Mononuclear cell (primary cell): ENCODE measurements at regions not wholly inside any gene's neighbourhood (a gene's known extent, or its start where the extent isn't known, plus 50 kb on each side); places are given as distances from the start of the nearest gene placed in this dataset.

Source experiments
- H3K27me3 ChIP-seq: 2 replicates; pipeline ENCODE4 v1.6.0; 2011; ENCODE audit warnings: low read length, control low read depth; ENCODE audit not compliant: insufficient read depth
- H3K4me1 ChIP-seq: 2 replicates; pipeline ENCODE4 v1.5.1; 2011; ENCODE audit warnings: mild to moderate bottlenecking, low read length, control low read depth; ENCODE audit not compliant: insufficient read depth
- H3K4me3 ChIP-seq: 2 replicates; pipeline ENCODE4 v1.5.1; 2011; ENCODE audit warnings: mild to moderate bottlenecking, low read length, moderate library complexity
- H3K9me3 ChIP-seq: 2 replicates; pipeline ENCODE4 v1.5.1; 2011; ENCODE audit warnings: low read depth, mild to moderate bottlenecking, control low read depth, low read length

DNA sequence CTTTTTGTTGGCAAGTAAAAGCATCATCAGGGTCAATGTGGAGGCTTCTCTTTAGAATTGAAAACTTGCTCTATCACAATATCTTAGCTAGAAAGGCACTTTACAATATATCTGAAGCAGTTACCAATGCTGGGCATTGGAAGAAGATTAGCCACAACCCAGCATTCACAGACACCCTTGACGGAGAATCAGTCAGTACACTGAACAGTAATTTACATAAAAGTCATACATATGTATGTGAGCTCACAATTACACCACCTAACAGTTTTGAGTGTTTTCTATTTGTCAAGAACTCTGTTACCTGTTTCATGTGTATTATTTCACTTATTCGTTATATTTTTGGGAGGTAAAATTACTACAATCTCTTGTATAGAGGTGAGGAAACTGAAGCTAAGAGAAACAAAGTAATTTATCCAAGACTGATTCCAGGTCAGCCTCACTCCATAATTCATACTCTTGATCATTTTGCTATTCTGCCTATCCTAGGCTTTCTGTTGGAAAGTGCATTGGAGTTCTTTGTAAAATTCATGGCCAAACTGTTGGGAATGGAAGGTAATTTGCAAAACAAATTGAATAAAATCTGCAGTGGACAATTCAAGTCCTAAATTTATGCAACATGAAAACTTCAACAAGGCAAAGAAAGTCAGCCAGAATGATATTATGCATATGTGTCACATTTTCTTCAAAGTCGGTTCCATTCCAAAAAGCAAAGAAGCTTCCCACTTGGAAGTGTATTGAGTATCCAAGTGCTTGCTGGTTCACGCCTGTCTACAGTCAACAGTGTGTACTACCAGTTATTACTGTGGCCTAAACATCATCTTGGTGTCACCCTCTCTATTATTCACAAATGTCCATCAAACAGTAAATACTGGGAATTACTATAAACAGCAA is 223.7 kb upstream of the SEMA6D start:
- H3K27me3 ChIP-seq = no peaks in the 10 kb centered on the region
- no peak overlapping the region for H3K4me3 ChIP-seq
- no peaks in the 10 kb centered on the region for H3K4me1 ChIP-seq
- no peaks in the 10 kb centered on the region for H3K9me3 ChIP-seq

DNA sequence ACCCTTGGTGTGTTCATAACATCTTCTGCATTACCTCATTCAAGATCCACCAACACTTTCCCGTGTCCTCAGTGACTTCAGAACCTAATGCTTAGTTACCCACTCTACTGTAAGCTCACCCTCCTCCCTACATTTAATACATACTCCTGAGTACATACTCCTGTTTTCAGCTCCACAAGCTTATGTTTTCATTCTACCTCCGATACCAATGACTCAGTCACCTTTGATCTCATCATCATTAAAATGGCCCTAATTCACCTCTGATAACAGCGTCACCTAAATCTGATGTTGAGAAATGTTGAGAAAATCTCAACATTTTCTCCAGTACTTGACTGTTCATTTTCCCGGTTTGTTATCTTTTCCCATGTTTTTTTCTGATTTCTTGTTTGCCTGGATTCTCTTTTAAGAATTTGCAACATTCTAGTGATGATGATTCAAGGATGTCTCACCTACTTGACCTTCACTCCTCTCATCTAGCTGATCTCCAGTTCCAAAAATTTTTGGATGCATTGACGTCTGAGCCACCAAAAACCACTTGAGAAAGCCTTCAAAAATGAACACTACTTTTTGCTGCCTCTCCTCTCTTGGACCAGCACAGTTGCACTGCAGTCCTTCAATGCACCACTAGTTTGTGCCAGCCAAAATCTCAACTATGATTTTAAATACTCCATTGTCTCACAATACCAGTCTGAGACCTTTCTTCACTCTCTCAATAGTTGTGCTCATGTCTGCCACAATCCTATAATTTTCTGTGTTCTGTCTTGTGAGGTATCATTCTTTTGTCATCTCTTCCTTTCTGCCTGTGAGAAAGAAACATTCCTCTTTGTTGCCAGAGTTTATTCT is 220.7 kb upstream of the SEMA6D start:
- Histone ChIP-seq H3K4me3 (no peak overlapping the region), H3K27me3 (peaks cover 12% of the 10 kb centered on the region), H3K4me1 (no peaks in the 10 kb centered on the region), H3K9me3 (no peaks in the 10 kb centered on the region)

DNA sequence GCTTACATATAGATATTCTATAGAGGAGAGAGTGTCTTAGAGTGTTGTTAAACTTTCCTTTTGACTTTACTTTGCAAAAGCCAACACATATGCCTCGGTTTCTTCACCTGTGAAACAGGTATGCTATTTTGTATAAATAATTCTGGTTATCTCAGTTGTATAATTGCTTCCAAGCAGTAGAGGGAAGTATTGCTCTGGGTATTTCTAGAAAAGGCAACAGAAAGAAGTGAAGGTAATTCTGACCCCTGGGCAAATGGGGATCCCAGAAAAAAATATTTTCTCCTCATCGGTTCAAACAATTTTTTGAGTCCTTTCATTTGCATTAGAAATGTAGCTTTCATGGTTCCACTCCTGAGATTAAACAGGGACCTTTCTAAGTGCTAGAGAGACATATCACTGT is 216.5 kb upstream of the SEMA6D start:
- Histone ChIP-seq H3K27me3 (peaks cover 12% of the 10 kb centered on the region), H3K4me3 (no peak overlapping the region), H3K9me3 (no peaks in the 10 kb centered on the region), H3K4me1 (peaks cover 17% of the 10 kb centered on the region)

DNA sequence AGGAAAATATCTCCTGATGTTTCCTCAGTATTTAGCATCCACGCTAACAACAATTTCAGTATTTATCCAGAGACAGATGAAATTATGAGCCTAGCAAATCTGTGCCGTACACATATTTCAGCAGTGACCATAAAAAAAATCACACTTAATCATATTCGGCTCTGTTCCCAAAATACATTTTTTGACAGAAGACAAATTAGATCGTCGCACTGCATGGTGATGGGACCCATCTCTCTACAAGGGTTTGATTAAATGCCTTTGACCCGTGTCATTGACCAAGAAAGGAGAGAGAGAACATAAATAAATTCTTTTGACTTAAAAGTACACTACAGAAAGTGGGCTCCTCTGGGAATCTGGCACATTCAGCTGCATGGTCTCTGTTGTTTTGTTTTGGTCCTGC is 215.3 kb upstream of the SEMA6D start:
- peaks cover 12% of the 10 kb centered on the region for H3K27me3 ChIP-seq
- H3K4me1 ChIP-seq = peaks cover 22% of the 10 kb centered on the region
- H3K9me3 ChIP-seq = no peaks in the 10 kb centered on the region
- no peak overlapping the region for H3K4me3 ChIP-seq

DNA sequence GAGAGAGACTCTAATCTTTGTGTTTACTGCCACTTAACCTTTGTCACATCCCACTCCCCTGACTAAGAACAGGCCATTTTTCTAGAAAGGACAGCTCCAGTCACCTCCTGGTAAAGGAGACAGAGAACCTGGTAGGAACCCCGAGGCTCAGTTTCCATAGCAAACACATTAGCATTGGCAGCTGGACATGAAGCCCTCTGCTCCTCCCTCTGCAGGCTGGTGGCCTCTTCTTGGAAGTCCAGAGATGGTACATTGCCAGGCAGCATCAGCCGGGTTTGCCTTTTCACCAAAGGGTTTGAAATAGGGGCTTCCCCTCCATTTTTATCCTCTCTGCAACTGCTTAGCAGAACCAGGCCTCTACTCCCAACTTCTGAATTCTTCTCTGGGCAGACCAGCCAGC is 213.4 kb upstream of the SEMA6D start:
- Histone ChIP-seq H3K4me1 (peaks cover 22% of the 10 kb centered on the region), H3K27me3 (peaks cover 16% of the 10 kb centered on the region), H3K4me3 (no peak overlapping the region)

DNA sequence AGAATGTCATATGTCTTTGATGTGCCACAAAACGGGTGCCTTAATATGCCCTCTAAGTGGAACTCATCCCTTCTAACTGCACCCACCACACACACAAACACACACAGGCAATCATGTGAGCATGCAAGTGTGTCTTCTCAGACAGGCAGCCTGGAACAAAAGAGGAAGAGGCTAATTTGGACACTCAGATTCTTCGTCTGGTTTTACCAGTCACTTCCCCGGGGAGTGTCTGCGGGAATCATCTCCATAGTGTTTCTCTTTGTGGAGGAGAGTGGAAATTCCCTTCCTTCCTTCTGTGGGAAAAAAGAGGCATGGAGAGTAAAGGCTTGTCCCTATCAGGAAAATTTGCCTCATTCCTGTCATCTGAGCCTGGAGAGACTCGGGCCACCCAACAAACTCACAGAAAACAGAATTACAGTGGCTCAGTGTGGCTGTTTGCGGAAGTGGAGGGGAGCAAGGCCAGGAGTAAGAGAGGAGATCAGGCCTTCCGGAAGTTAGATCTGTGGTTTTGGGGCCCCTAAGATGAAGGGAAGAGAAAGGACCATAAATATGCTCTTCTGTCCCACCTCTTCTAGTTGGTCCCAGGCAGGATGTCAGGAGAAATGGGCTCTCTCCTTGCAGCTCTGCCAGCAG is 212.6 kb upstream of the SEMA6D start:
- peaks cover 19% of the 10 kb centered on the region for H3K27me3 ChIP-seq
- H3K4me3 ChIP-seq = no peak overlapping the region
- H3K4me1 ChIP-seq = peaks cover 22% of the 10 kb centered on the region
- no peaks in the 10 kb centered on the region for H3K9me3 ChIP-seq

More for the DNA sequence above, 213.4 kb upstream of the SEMA6D start:
- H3K9me3 ChIP-seq = no peaks in the 10 kb centered on the region

DNA sequence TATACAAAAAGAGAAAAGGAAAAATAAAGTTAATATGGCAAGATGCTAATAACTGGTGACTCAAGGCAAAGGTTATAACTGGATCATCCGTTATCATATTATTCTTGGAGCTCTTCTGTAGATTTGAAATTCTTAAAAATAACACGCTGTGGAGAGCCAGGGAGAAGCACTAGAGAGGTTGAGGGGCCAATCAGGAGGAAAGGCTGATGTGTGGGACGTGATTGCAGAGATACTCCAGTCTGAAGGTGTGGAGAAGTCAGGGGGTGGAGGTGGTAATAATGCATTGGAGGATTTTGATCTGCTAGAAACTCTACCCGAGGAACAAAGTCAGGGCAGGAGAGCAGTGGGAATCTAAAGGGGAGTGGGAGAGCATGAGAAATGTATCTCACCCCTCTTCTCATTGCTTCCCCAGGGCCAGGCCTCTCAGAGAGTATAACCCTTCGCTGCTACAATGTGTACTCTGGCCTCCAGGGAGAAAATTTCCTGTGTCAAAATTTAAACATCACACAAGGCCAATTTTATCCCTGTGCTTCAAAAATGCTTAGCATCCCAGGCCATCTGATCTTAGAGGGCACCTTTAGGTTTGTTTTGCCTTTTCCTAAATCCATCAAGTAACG is 211.5 kb upstream of the SEMA6D start:
- Histone ChIP-seq H3K9me3 (no peaks in the 10 kb centered on the region), H3K4me1 (peaks cover 22% of the 10 kb centered on the region), H3K27me3 (peaks cover 16% of the 10 kb centered on the region)

DNA sequence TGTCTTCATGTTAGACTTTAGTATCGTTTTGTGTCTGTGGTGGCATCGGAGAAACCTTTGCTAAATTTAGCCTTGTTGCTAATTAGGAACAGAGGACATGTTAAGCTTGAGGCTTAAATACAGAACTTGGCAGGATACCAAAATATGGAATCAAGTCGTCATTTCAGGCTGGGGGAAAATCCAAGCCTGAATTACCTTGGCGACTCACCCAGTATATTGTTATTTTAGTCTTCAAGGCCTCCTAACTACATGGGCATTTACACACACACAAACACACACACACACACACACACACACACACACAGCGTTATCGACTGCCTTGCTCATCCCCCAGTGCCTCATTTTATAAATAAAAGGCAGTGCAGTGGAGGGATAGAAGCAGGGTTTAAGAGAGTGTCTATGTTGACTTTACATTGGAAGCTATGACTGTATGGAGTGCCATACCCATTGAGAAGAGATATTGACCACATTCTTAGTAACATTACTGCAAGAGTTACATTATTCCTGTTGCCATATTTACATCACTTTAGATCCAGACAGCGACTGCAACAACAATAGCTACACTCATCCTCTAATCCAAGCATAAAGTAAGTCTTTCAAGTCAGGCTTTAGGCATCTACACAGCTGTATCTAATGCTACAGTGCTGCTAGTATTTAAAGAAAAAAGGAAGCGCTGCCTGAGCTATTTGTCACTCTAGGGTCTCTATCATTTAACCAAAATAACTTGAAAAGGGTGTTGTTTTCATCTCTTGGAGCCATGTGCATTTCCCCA is 210.8 kb upstream of the SEMA6D start:
- H3K9me3 ChIP-seq = no peaks in the 10 kb centered on the region
- peaks cover 11% of the 10 kb centered on the region for H3K27me3 ChIP-seq
- peaks cover 22% of the 10 kb centered on the region for H3K4me1 ChIP-seq
- H3K4me3 ChIP-seq = no peak overlapping the region

More for the DNA sequence above, 211.5 kb upstream of the SEMA6D start:
- no peak overlapping the region for H3K4me3 ChIP-seq

DNA sequence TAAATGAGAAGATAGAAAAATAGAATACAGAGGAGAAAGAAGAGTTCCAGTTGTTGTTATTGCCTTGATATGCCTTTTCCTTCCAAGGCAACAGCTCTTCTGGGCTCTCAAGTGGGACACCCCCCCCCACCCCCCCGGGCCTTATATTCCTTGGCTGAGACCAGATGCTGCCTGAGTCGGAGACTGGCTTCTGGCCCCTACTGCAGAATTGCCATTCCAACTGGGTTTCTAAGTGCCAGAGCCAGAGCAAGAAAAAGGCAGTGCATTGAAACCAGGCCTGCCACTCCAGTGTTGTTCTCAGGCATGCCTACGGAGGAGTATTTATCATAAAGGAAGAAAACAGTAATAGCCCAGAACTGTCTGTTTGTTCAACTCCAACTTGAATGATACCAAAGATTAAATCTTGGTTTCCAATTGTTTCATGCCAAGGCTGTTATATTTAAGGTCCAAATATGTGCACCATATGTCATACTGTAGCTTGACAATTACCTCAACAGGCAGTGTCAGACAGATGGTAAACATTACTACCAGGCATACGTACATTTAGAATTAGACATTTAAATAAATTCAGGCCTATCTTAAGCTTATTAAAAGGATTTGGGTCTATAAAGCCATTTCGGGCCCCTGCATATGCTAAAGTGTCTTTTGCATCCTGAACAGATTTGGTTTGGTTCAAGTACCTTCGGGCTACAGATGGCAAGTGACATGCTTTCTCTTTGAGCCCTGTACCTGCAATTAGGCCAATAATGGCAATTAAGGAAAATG is 209.9 kb upstream of the SEMA6D start:
- Histone ChIP-seq H3K4me1 (peaks cover 22% of the 10 kb centered on the region), H3K9me3 (no peaks in the 10 kb centered on the region), H3K4me3 (no peak overlapping the region), H3K27me3 (peaks cover 15% of the 10 kb centered on the region)

DNA sequence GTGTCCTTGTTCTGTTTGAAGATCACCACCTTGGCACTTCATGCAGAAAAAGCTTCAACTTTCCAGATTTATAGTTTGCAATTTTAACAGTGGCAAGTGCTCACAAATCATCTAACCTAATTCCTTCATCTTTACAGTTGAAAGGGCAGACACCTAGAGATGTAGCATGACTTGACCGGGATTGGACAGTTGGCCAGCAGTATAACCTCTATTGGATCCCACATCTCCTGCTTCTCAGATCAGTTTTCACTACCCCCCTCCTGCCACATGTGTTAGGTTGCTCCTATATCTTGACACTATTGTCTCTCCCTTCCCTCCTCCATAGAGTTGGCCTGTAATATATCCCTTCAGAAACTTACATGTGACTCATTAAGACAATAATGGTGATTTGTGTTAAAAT is 206.0 kb upstream of the SEMA6D start:
- H3K4me3 ChIP-seq = no peak overlapping the region
- peaks cover 1% of the 10 kb centered on the region for H3K4me1 ChIP-seq
- no peaks in the 10 kb centered on the region for H3K9me3 ChIP-seq
- H3K27me3 ChIP-seq = peaks cover 44% of the 10 kb centered on the region

DNA sequence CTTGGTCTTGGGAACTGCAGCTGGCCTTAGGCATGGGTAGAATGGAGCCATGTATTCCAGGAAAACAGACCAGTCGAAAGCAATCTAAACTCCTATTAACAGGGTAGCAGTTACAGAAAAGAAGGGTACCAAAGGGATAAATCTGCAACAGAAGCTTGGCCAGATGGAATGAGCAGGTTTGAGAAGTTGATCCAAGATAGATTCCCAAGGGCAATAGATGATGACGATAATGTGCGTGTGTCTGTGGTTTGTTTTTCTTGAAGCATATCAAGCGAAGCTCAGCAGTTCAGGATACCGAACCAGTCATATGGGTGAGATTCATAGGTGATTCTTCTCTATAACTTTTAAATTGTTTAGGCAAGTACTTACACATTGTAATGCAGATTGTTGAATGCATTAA is 203.8 kb upstream of the SEMA6D start:
- Histone ChIP-seq H3K27me3 (peaks cover 64% of the 10 kb centered on the region), H3K4me1 (no peaks in the 10 kb centered on the region), H3K4me3 (no peak overlapping the region), H3K9me3 (no peaks in the 10 kb centered on the region)

DNA sequence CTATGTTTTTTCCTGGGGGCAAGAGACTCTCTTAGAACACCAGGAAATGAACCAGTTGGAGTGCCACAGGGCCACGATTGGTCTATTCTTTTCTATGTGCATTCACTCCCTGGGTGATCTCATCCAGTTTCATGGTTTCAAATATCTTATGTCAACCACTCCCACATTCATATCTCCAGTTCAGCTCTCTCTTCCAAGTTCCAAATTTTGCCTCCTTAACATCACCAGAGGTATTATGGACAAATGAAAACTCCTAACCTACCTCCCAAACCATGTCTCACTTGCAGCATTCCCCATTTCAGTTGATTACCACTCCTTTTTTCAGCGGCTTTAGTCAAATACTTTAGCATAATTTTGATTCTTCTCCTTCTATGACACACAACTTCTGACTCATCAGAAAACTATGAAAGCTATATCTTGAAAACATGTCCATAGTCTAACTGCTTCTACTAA is 203.1 kb upstream of the SEMA6D start:
- peaks cover 68% of the 10 kb centered on the region for H3K27me3 ChIP-seq
- H3K4me3 ChIP-seq = no peak overlapping the region
- no peaks in the 10 kb centered on the region for H3K9me3 ChIP-seq

DNA sequence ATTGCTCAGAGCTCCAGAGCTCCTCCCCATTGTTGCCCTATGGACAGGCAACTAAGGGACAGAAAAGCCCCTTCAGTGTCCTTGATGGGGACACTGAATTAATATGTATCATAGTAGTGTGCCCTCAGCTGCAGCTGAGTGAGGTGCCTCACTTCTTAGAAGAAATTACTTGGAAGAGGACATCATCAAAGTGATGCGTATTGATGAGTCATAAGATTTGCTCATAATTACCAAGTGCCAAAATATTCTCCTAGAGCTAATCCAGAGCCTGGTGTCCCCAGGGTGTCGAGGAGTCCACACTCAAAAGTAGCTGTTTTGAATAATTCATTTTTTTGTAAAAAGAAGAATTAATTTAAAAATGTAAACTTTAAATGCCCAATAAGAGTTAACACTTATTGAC is 200.7 kb upstream of the SEMA6D start:
- Histone ChIP-seq H3K9me3 (no peaks in the 10 kb centered on the region), H3K27me3 (peaks cover 85% of the 10 kb centered on the region), H3K4me1 (no peaks in the 10 kb centered on the region), H3K4me3 (no peak overlapping the region)

More for the DNA sequence above, 203.1 kb upstream of the SEMA6D start:
- no peaks in the 10 kb centered on the region for H3K4me1 ChIP-seq
